PFSK-1 (cell line): ENCODE measurements at regions not wholly inside any gene's neighbourhood (a gene's known extent, or its start where the extent isn't known, plus 50 kb on each side); places are given as distances from the start of the nearest gene placed in this dataset.

Source experiments
- POLR2AphosphoS5 ChIP-seq: IDR thresholded peaks from 2 replicates; pipeline ENCODE4 v1.6.1; 2012; ENCODE audit warnings: low read depth, mild to moderate bottlenecking, control low read depth, low read length, moderate library complexity
- SIN3A ChIP-seq: IDR thresholded peaks from 2 replicates; pipeline ENCODE4 v1.6.1; 2012; ENCODE audit warnings: mild to moderate bottlenecking, low read length, moderate library complexity, borderline replicate concordance; ENCODE audit not compliant: insufficient read depth

DNA sequence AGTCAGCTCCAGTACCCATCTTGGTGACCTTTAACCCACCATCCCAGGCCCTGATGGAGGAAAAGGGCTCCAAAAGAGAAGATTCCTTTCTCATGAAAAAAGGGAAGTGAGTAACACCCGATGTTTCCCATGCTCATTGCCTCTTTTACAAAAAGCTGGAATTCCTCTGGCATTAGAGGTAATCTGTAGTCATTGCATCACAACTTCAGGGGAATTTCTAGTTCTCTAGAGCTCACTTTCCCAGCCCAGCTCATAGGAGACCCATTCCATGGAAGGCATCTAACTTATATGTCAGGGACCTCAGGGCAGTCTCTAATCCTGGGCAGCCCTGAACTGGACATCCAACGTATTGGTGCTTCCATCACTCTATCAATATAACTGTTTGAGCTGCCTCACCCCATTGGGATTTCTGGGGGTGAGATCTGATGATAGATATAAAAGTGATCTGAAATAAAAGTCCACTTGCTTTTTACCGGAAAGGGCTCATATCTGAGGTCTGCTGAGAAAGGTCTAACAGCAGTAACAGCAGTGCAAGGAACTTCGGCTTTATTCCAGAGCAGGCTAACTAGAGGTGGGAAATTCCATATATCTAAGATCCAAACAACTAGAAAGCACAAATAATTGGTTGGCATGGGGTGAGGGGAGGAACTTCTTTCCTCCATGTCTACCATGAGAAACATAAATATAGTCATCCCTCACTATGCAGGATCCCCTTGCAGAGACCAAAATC, 106.1 kb downstream of the ETAA1 start:
- TF ChIP-seq POLR2AphosphoS5 (no peak), SIN3A (no peak)
